GM19452 (cell line): ENCODE measurements at regions not wholly inside any gene's neighbourhood (a gene's known extent, or its start where the extent isn't known, plus 50 kb on each side); places are given as distances from the start of the nearest gene placed in this dataset.
"Not testable (repeated sequence)": the region's sequence is repeated elsewhere in the genome, so short reads cannot be mapped to it uniquely, and the experiment has no call there.

Experiments
- ATAC-seq: cut with Tn5 transposase; IDR thresholded peaks from one replicate; pipeline ENCODE4 v1.9.1; 2021; ENCODE audit not compliant: unreplicated experiment

DNA sequence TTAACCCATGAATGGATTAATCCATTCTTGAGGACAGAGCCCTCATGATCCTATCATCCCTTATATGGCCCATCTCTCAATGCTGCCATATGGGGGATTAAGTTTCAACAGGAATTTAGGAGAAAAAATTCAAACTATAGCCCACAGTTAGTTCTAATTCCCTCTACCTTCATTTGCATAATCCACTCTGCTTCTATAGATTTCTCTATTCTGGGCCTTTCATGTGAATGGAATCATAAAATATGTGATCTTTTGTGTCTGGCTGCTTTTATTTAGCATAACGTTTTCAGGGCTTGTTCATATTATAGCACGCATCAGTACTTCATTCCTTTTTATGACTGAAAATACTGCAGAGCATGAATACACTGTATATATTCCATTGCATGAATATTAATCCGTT, 55.4 kb downstream of the CTSL start:
- no peak for ATAC-seq

GRCh38 chr9:87783180-87783579, 57.3 kb downstream of the CTSL start:
- ATAC-seq = no peak

- not testable (repeated sequence) for ATAC-seq
These were observed 59.5 kb downstream of the CTSL start for GRCh38 chr9:87785315-87785970.

- ATAC-seq = no peak
These were observed 60.5 kb downstream of the CTSL start for GRCh38 chr9:87786423-87786822.

DNA sequence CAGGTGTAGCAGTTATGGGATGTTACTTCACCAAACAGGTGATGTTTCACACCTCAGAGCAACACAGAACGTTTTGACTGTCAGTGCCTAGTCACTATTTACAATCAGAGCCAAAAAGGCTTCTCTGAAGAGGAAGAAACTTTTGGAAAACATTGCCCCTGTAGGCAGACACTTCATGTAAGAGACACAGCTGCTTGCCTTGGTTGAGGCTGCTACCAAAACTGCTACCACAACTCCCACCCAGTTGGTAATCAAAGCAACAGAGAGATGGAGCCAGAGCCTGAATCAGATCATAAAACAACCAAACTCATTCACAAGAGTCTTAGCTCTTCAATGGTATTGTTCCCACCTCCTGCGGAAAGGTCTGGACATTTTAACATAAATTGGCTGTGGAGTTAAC, 61.0 kb downstream of the CTSL start:
- ATAC-seq = no peak

GRCh38 chr9:87787735-87788134, 61.8 kb downstream of the CTSL start:
- ATAC-seq = no peak

DNA sequence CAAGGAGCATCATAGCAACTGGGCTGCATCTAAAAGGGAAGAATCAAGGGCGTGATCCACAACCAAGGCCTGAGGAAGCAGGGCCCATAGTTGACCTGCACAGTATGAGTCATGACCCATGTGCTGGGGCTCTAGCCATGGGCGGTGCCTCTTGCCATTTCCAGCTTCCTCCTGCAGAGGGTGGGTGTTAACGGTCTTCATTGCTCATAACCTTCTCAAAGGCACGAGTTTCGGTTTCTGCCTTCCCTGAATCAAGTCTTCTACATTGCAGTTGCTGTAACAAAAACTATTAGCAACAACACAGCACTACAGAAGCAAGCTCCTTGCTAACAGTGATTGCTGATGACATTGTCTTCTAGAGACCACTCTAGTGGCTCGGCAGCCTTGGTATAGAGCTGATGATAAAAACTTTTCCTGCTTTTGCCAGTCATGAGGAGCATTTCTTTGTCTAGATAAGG, 66.9 kb downstream of the CTSL start:
- peak; percentile 77 for ATAC-seq

DNA sequence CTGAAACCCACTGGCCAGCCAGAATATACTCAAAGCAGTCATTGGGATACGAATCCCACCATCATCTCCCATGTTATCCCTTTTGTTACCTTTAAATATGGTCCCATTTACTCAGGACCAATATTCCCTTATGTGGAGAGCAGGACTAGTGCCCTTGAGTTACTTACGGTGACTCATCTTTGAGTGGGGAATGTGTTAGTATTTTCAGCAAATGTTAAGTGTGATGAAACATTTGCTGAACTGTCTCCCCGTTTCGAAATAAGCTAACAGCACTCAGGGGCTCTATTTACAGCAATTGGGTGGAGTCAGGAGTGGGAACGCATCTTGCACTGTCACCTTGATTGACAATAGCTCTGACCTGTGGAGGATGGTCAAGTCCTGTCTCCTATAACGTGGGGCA, 67.4 kb downstream of the CTSL start:
- ATAC-seq = no peak

DNA sequence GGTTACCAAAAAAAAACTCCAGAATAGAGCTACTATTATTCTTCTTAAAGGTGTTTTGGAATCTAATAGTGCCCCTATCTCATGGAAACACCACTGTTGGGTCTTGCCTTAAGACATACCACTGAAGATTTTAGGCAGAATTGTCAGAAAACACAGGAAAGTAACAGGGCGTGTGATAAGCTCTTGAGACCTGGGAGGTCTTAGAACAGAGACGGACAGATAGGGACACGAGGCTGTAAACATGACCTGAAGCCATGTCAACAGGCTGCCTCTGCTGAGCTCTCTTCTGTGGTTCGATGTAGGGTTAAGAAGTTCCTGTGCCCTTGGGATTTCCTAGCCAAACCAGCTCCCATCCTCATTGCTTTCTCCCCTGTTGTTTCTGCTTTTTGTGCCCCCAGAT, 69.3 kb downstream of the CTSL start:
- no peak for ATAC-seq

DNA sequence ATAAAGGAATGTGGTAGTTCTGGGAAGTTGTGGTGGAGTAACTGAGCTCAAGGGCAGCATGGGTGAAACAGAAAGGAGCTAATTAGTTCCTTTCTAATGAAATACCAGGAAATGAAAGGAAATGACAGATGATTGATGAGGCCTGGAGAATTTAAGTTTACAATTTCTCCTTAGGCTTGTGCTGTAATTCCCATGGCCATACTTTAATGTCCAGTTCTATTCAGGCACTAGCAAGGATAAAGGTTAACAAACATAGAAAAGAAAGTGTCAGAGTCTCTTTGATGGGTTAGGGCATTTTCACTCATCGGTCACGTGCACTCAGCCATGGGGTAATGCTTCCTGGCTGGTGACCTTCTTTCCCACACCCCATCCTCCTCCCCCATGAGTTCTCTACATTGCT, 70.3 kb downstream of the CTSL start:
- ATAC-seq = no peak

GRCh38 chr9:87798261-87798833, 72.4 kb downstream of the CTSL start:
- no peak for ATAC-seq

DNA sequence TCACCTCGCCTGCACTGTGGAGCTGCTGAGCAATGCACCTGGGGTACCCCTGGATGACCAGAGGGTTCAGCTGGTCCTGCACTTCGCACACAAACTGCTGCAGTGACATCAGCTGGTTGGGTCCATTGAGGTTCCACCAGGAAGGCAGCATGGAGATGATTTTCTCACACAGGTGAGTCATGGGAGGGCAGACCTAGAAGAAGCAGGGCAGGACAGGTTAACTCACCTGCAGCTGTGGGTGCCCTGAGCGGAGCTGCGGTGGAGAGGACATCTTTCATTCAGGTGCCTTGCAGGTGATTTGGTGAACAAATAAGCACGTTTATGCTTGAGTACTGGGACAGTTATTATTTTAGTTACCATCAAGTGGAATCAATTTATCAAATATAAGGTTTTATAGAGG, 73.6 kb downstream of the CTSL start:
- ATAC-seq = no peak

DNA sequence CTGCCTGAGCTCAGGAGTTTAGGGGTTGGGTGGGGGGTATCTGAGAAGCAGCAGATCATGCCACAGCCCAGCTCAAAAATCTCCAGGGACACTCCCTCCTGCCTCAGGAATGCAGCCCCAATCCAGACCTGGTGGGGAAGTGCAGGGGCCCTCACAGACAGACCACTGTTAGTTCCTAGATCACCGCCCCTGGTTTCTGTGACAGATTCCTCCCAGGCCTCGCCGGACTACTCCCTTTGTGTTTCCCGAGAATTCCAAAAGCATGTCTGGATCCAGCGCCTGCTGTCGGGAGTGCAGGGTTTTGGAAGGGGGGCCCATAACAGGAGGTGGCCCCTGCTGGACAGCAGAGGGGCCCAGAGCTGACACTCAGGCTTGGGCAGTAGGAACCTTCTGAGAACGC, 74.5 kb downstream of the CTSL start:
- no peak for ATAC-seq

DNA sequence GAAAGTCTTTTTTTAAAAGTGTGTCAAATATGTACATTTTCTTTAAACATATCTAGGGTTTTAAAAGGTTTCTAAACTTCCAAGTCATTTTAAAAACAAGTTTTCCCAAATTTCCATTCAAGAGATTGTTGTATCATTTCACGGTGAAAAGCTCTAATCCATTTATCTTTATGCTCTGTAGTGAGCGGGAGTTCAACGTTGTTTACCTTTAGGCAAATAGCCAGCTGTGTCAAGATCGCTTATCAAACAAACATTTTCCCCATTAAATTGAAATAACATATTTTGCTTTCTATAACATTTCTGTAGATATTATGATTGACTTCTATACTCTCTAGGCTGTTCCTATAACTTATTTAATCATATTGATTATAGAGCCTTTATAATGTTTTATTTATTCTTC, 75.1 kb downstream of the CTSL start:
- ATAC-seq = no peak

- ATAC-seq = no peak
These were observed 77.2 kb downstream of the CTSL start for GRCh38 chr9:87803166-87803565.

DNA sequence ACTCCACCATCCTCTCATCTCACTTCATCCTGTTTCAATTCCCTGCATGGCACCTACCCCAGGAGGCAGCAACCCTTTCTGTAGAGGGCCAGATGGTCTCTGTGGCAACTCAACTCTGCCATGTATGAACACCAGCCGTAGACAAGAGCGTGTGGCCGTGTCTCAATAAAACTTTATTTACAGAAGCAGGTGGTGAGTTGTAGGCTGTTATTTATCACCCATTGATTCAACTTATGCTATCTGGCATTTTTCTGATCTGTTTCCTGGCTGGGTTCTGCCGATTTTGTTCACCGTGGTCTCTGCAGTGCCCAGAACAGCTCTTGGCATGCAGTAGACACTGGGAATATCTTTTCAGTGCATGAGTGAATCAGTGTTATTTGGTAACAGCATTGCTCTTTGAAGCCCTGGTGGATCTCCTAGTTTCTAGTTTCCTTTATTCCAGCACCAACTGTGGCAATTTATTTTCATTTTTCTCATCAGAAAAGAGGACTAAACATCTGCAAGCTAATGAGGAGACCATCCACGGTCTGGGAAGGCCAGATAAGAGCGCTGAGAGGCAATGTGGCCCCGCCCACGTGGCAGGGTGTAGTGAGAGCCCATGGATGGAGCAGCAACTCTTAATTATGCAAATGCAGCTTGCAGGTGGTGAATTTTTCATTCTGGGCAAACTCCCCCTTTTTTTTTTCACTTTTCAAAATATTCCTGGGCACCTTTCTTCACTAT, 77.9 kb downstream of the CTSL start:
- no peak for ATAC-seq

DNA sequence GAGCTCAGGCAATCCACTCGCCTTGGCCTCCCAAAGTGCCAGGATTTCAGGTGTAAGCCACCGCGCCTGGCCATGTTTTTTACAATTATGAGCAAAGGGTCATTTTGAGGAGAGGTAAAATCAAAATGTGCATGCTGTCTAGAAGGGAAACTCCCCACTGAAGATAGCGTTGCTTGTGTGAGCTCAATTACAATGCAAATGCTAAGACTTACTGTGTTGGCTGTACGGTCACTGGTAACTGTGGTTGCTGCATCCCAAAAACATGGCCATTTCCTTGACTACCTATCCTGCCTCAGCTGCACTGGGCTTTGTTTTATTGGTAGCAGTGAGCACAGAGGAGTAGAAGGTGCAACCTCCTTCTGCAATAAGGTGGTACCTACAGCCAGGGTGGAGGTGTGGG, 77.4 kb upstream of the SPATA31E1 start:
- ATAC-seq = no peak

- no peak for ATAC-seq
These were observed 72.7 kb upstream of the SPATA31E1 start for GRCh38 chr9:87810008-87810407.

DNA sequence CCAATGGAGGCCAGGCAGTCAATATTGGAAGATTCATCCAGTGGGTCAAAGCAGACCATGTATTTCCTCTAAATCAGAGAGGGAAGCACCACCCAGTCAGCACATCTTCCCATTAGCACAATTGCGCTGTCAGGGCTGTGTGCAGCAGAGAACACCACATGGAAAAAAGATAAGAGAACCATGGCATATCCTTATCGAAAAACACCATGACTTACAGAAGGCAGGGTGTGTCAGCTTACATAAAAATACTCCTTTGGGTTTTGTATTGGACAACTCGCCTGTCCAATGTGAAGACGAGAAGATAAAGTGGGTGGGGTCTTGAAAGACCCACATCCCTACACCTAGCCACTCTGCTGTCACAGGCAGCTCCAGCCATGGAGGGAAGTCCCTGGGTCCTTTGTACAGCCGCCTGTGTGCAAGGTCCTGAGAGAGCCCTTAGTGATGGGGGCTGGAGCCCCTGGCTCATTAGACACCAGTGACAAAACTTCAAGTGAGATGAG, 71.9 kb upstream of the SPATA31E1 start:
- ATAC-seq = no peak

DNA sequence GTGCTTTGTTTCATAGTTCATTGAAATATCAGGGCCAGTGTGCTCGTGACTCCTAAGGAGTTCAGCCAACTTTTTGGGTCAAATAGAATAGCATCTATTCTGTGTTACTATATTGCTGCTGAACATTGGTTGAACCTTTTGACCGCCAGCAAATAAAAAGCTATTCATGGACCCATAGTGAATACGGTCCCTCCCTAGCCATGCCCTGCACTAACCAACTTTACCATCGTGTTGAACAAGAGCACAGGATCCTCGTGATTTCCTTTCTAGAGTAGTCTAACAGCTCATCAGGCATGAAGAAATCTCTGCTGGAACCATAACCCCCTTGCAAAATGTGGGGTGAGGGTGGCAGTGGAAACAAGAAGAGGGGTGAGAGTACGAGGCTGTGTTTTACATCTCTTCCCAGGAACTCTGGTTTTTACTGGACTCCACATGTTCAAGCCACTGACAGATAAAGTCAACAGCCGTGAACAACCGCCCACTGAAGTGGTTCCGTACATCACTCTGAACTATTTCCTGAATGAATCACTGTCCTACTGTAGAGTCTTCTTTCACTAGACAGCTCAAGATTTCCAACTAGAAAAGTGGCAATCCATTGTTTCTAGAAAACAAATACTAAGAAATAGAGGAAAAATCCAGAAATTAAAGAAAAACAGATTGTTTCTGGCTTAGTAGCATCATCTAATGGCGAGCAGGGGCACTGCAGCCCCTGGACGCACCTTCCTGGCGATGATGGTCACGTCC, 70.1 kb upstream of the SPATA31E1 start:
- no peak for ATAC-seq

DNA sequence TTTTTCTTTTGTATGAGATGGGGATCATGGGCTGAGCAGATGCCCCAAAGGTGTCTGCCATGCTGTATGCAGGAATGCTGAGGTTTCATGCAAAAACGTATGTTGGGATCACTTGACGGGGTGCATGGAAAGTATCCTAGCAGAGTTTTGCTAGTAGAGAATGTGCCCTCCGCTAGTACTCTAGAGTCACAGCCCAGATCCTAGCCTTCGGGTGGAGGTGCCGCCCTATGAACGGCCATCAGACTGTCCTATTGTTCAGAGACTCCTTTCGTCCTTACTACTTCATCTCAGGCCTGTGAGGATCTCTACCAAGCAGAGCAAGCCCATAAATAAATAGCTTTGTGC, 69.6 kb upstream of the SPATA31E1 start:
- no peak for ATAC-seq

DNA sequence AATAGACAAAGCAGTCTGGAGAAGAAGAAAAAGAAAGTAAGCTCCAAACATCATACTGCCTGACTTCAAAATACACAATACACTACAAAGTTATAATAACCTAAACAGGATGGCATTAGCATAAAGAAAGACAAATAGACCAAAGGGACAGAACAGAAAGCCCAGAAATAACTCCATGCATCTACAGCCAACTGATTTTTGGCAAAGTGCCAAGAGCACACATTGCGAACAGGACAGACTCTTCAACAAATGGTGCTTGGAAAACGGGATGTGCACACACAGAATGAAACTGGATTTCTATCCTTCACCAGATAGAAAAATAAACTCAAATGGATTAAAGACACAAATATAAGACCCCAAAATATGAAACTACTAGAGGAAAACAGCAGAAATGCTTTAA, 66.6 kb upstream of the SPATA31E1 start:
- ATAC-seq = no peak
